Activated CD4-positive, alpha-beta T cell treated with anti-CD3 and anti-CD28 coated beads, Interleukin-2, Interleukin-6, amounts not matched to agents 100 ng/mL and 50 ng/mL, durations not matched to agents 16 hours and 8 hours (primary cell): ENCODE measurements at regions not wholly inside any gene's neighbourhood (a gene's known extent, or its start where the extent isn't known, plus 50 kb on each side); places are given as distances from the start of the nearest gene placed in this dataset.
"Not testable (repeated sequence)": the region's sequence is repeated elsewhere in the genome, so short reads cannot be mapped to it uniquely, and the experiment has no call there.

Experiments used
- DNase-seq: peaks from one replicate; pipeline ENCODE4 v3.0.0-alpha.2; 2020

DNA sequence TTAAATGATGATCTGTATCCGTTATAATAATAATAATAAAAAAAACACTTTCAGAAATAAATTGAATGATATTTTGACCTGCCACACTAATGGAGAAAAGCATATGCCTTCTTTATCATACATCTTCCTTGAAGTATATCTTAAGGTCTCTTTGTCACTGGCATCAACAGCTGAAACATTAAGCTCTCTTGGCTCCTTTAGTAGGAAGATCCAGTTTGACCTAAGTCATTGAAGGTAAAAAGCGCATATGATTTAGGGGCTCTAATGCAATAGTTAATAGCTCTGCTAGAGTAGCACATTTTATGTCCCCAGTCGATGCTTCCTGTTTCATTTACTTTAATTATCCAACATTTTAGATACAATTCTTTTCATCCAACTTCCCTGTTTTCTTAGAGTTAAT is 1010.8 kb downstream of the STPG2 start:
- no peak for DNase-seq

- no peak for DNase-seq
These were observed 1008.8 kb downstream of the STPG2 start for GRCh38 chr4:97134456-97134855.

DNA sequence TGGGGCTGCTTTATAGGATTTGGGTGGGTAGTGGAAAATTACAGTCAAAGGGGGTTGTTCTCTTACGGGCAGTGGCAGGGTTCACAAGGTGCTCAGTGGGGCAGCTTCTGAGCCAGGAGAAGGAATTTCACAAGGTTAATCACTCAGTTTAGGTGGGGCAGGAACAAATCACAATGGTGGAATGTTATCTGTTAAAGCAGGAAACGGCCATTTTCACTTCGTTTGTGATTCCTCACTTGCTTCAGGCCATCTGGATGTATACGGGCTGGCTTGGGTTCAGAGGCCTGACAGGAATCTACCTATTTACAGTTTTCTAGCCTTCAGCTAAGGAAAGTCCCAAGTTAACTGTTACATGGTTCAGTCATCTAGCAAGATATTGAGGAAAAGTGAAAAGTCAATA is 1003.5 kb downstream of the STPG2 start:
- no peak for DNase-seq

GRCh38 chr4:97140545-97140944 is 1002.7 kb downstream of the STPG2 start:
- DNase-seq: no peak

DNA sequence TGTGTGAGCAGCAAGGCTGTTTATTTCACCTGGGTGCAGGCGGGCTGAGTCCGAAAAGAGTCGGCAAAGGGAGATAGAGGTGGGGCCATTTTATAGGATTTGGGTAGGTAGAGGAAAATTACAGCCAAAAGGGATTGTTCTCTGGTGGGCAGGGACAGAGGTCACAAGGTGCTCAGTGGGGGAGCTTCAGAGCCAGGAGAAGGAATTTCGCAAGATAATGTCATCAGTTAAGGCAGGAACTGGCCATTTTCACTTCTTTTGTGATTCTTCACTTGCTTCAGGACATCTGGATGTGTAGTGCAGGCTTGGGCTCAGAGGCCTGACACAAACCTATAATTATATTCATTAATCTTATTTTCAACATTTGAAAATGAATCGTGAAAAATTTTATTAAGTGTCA is 1001.9 kb downstream of the STPG2 start:
- not testable (repeated sequence) for DNase-seq

GRCh38 chr4:97142410-97142809 is 1000.9 kb downstream of the STPG2 start:
- no peak for DNase-seq

GRCh38 chr4:97142893-97143292 is 1000.4 kb downstream of the STPG2 start:
- no peak for DNase-seq

DNA sequence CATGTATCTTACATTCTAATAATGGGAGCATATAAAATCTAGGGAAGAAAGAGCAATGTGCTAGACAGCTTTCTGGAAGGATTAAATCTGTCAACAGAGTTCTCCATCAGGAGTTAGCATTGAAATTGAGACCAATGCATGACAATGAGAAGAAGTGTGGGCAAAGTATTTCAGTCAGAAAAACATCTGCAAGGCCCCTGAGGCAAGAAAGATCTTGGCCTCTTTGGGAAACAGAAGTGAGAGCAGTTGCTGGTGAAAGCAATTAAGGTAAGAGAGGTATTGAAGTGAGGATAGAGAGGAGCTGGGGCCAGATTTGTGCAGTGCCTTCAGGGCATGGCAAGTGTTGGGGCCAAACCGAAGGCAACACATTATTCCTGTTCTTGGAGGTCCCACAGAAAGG is 999.1 kb downstream of the STPG2 start:
- DNase-seq: no peak

GRCh38 chr4:97150966-97151365 is 992.3 kb downstream of the STPG2 start:
- DNase-seq: no peak

GRCh38 chr4:97152149-97152548 is 991.1 kb downstream of the STPG2 start:
- no peak for DNase-seq

- DNase-seq: no peak
These were observed 990.2 kb downstream of the STPG2 start for GRCh38 chr4:97153042-97153441.

- DNase-seq: no peak
These were observed 983.7 kb downstream of the STPG2 start for GRCh38 chr4:97159625-97160024.

DNA sequence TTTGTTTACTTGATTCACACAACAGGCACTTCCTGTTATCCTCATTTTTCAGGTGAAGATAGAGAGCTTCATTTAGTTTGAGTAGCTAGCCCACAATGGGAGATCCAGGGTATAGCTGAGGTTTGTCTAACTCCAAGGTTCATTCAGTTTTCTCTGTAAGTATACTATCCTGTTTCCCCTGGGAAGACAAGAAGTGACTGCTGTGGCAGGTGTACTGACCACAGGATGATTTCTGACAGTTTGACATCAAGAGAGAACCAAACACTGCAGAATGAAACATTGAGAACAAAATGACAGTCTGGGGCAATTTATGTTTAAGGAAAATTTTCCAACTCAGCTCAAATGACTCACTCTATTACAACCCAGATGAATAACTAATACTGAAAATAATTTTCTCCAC is 958.0 kb downstream of the STPG2 start:
- DNase-seq: no peak

- DNase-seq: no peak
These were observed 946.2 kb downstream of the STPG2 start for GRCh38 chr4:97197106-97197505.

DNA sequence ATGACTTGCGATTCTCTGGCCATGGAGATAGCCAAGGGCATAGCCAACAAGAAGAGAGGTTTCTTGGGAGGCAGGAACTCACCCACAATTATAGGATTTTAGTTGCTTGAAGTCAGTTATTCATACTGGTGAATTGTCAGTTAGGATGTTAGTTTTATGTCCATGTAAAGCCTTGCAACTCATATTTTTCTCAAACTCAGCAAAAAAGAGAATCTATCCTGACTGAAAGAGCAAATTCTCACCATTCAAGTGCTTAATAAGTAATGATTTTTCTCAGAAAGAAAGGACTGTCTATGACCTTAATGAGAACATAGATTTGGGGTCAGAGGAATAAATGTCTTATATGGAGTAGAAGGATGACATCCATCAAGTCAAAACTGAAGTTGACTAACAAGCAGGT is 934.5 kb downstream of the STPG2 start:
- DNase-seq: no peak

- DNase-seq: no peak
These were observed 927.8 kb downstream of the STPG2 start for GRCh38 chr4:97215409-97215941.

DNA sequence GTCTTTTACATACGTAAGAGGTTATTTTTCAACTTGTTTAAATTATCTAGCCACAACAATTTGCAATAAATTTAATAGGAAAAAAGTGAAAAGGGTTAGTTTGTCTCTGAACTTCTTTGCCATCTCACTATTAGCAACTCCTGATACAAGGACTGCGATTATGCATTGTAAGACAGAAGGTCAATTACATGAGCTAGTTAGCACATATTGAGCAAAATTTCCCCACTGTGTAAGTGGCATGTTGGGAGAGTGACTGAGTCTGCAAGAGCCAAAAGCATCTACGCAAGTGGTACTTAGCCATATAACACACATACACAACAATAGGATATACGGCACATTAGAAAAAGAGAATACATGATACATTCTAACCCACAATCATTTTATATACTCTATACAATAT is 927.2 kb downstream of the STPG2 start:
- no peak for DNase-seq

GRCh38 chr4:97235521-97235920 is 907.8 kb downstream of the STPG2 start:
- DNase-seq: no peak

GRCh38 chr4:97238956-97239666 is 904.2 kb downstream of the STPG2 start:
- no peak for DNase-seq

DNA sequence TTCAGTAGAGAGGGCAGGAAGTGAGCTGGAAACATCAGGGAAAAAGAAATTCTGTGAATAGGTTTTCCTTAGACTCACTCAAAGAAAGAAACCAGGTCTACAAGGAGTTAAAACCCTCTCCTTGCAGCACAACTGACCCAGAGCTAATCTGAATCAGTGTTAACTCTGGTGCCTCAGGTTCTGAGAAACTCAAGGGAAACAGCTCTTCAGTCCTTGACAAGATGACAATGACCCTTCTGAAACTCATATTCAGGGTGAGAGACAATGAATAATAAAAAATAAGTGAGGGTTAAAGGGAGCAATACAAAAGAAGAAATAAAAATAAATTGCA is 903.6 kb downstream of the STPG2 start:
- DNase-seq: no peak

DNA sequence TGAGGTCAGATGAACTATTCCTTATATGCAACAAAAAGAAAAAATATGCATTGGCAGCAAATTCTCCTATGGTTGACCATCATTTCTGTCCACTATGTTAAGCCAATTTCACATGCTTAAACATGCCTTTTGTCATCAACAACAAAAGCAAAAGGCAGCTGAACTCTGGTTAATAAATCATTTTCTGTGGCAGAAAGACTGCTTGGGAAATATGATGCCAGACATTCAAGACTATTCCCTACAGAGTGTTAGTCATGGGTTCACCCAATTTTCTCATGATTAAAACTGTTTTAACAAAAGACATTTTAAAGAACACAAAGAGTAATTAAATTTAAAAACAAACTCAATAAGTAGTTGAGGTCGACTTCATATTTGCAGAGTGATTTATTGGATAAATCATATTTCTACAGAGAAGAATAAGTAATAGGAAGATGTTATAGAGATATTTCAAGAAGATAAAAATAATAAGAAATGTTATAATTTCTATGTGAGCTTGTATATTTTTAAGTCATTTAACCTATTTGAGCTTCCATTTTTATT is 890.6 kb downstream of the STPG2 start:
- no peak for DNase-seq

DNA sequence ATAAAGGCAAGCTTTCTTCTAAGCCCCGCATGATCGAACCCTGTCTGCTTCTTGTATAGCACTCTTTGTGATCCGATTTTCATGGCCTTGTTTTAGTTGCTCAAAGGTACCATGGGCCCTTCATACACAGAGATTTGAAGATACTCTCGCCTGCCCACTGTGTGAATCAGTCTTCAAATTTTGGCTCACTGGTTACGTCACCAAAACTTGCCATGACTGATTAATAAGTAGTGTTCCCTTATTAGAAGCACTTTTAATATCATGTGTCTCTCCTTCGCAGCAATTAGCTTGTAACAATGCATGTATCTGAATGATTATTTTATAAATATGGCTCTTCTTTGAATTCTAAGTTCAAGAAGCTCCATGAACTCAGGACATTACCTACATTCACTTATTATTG is 880.5 kb downstream of the STPG2 start:
- no peak for DNase-seq

DNA sequence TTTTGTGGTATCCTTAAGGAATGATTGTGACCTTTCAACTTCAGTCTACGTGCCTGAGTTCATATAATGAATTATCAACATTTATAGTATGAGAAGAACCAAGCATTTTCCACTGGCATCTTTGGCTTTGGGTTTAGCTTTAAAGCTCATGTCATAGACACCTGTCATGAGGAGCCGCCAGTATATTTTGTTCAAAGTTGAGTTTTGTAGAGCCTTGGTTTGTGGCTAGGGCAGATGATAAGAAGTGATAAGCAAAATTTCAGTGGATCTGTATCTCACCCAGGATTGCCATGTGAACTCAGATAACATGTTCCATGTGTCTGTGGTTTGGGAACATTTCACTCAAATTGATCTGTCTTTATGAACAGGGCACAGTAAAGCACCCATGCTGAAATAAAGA is 873.2 kb downstream of the STPG2 start:
- no peak for DNase-seq

GRCh38 chr4:97279391-97279790 is 863.9 kb downstream of the STPG2 start:
- no peak for DNase-seq

- no peak for DNase-seq
These were observed 842.7 kb downstream of the STPG2 start for GRCh38 chr4:97300561-97300960.
